Nucleus accumbens (tissue), 56 donors: ENCODE measurements at regions not wholly inside any gene's neighbourhood (a gene's known extent, or its start where the extent isn't known, plus 50 kb on each side); places are given as distances from the start of the nearest gene placed in this dataset.
"Not testable (repeated sequence)": the region's sequence is repeated elsewhere in the genome, so short reads cannot be mapped to it uniquely, and the experiment has no call there.

Experiments used
- DNase-seq, 56 donors: peaks; one replicate each; lab custom pipeline; 2025; lab: John Stamatoyannopoulos, UW

DNA sequence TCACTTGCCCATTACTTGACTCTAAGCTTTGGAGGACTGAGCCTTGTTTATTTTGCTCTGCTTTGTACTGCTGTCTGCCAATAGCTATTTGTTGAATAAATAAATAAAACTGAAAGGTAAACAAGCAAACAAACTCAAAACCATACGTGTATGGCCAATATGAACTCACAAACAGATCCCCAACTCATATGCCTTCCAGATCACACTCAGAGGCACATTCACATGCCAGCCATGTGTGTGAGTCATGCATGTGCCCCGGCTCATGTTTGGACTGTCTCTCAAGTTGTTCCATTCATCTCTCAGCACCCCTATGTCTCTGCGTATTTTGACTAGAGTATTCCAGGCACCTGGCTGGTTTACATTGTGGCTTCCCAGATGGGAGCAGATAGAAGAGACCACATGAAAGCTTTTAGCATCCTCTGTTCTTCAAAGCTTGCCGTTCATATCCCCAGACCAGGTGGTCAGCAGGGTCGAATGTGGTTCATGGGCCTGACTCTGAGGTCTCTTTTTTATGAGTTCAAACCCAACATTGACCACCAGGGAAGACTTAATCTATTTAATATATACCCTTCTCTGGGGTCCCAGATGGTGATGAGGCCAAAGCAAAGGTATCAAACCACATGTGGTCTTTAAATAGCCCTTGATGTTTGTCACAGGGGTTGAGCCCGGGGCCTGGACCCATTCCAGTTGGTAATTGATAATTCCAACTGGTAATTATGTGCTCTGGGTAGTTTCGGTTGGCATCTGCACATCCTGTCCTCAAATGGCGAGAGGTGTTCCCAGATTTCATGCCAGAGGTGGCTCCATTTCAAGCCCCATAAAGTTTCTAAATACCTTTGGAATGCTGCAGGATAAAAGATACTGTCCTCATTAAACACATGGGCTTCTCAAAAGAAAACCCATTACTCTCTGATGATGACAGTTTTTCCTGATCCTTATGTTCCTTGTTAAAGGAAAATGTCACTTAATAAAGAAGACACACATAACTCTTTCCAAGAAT lies 287.3 kb upstream of the MAF start:
- DNase-seq, result no peak

DNA sequence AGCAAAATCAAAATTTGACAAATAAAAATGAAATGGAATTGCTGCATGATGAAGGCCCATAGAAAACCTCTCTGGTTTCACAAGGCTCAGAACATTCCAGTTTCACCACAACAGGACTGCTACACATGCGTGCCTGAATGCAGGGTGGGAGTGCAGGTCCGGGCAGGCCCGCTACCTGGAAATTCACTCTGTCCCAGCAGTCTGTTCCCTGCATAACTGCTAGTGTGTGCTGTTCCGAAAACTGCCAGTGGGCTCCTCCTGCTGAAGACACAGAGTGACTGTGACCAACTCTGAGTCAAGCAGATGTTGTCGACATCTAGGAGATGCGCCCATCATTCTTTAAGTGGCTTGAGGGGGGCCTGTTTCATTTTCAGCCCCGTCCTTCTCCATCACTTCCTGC lies 284.8 kb upstream of the MAF start:
- DNase-seq, result no peak

DNA sequence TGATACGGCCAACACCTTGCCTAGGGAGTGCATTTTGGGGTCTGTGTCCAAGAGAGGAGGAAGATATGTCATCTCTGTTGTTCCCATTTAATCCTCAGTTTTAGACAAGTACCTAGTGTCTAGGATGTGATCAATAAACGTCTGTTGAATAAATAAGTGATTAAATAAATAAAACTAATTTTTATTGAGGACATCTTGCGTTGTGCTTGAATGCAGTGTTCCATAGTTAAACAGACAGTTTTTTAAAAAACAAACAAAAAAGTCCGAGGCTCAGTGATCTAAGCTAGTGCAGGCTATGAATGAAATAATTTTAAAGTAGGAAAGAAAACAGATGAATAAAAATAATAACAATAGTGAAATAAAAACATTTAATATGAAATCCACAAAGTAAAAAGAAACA lies 283.0 kb upstream of the MAF start:
- no peak for DNase-seq

DNA sequence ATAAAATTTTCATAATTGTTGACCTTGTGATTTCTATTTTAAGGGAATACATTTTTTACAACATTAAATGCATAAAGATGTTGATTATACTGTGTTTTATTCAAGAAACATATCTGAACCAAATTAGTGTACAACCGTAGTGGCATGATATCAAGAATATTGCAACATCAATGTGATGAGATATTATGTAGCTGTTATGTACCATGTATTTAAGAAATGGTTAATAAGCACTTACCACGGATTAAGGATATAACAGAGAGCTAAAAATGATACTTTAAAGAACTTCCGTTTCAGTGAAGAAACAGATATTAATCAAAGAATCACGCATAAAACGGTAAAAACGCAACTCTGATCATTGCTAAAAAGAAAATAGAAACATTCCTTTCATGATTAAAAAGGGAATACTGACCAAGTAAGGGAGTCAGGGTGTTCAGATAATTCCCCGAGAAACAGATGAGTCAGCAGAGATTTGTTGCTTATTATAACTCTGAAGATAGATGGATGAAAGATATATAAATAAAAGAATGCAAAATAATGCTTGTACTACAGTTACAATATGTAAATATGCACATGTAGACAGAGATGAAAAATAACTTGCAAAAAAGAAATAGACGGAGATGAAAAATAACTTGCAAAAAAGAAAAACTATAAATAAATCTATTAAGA lies 281.9 kb upstream of the MAF start:
- no peak for DNase-seq

DNA sequence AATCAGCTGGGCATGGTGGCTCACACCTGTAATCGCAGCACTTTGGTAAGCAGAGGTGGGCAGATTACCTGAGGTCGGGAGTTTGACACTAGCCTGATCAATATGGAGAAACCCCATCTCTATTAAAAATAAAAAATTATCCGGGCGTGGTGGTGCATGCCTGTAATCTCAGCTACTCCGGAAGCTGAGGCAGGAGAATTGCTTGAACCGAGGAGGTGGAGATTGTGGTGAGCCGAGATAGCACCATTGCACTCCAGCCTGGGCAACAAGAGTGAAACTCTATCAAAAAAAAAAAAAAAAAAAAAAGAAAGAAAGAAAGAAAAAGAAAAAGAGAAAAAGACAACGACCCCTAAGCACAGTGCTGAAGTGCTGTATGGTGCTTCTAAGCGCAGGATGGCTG lies 280.6 kb upstream of the MAF start:
- DNase-seq, result not testable (repeated sequence)

DNA sequence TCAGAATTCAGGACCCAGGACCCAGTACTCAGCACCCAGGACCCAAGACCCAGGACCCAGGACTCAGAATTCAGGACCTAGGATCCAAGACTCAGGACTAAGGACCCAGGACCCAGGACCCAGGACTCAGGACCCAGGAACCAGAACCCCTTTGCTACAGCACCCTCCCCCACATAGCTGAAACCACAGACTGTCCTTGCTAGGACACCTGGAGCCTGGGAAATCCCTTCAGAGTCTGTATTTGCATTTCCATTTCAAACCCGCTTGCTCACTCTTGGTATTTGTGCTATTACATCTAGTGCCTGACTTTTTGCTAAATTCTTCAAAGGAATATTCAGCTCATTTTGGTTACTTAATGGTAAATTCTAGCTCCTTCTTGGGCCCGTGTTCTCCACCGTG lies 275.8 kb upstream of the MAF start:
- DNase-seq, result no peak

DNA sequence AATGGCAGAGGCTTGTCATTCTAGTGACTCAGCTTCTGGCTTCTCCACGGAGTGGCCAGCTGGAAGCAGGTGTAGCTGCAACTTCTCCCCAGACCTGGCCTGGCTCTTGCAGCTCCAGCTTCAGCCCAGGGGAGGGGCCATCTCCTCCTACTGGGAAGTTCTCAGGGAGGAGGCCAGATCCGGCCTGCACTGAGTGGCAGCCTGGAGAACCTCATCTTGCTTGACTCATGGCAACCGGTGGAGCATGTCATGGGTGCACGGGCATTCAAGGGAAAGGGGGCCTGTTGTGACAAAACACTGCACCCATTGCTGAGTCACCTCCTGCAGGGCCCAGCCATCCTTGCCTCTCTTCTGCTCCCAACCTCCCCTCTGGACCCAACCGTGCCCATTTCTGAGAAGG lies 273.9 kb upstream of the MAF start:
- DNase-seq, result no peak

DNA sequence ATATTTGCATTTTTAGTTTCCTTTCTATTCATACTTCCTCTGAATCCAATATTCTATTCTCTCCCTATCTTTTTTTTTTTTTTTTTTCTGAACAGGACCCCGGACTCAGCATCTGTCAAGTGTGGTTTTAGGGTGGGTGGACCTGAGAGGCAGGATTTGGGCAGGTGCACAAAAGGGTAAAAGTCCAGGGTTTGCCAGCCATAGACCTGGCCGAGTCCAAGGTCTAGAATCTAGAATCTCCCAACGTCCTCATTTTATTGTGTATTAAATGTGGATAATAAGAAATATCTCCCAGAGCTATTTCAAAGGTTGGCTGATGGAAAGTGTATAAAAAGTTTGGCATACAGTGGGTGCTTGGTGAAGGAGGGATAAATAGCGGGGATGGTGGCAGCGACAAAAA lies 273.3 kb upstream of the MAF start:
- DNase-seq, result no peak

DNA sequence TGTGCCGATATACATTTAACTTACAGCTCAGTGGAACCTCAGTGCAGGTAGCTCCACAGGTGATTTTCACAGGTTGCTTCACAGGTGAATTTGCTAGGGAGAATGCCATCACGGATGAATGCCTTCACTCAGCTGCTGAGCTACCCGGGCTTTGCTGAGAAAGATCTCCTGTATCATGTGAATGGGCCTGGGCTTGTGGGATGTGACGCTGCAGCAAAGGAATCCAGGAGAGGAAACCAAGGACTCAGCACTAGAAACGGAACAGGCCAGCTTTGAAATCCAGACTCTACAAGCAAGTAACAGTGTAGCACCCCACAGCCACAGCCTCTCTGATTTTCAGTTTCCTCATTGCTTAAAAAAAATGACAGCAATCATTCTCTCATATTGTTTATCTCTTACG lies 271.4 kb upstream of the MAF start:
- no peak for DNase-seq

DNA sequence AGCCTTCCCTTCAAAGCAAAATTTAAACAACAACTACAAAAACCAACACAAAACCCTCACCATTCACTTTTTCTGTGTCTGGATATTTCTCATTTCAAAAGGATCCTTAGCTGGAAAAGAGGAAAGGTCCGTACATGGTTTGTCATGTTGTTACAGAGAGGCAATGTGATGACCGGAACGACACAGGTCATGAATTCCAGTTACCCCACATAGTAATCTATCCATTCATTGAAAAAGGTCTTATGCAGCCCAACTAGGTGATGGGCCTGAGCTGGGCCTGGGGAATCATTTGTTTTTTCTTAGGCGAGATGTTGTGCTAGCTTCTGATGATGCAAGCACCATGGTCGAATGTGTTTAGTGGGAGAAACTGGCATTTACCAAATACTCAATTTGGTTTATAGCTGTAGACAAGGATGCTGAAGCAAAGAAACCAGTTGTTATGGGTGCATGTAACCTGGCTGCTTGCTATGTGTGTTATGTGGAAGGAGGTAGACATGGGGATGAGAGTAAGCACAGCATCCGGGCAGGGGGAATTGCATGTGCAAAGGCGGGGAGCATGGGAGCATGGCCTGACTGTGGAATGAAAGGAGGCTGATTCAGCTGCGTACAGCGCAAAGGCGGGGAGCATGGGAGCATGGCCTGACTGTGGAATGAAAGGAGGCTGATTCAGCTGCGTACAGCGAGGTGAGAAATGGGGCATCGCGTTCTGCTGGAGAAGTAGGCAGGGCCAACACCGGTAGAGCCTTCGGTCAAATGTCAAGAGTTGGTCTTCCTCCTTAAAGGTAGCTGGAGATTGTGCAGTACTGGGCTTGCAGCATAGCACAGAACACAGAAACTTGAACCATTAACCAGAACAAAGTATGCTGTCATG lies 269.7 kb upstream of the MAF start:
- no peak for DNase-seq

DNA sequence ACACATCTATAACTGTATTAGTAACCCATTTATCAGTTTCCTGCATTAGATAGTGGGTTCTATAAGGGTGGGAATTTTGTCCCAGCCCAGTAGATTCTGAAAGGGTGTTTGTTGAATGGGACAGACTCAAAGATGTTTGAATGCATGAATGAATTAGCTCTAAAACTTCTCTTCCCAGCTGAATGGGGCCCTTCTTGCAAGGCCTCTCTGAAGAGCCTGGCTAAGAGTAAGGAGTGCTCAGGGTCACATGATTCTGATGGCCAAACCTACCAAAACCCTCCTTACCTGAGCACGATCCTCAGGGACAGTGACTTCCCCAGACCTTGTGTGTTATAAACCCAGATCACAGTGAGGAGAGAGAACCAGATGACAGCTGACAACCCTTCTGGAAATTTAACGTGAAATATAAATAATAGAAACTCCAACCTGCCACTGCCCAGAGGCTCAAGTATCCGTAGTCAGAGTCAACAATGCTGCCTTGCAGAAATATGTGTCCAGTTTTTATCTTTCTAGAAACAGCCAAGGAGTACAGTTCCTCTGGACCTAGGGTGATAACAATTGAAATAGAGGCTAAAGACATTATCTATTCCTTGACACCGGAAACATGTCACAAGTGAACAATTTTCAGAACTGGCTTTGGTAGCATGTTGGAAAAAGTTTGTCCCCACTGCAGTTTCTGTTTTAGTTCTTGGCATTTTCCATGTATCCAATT lies 268.9 kb upstream of the MAF start:
- DNase-seq, result no peak

DNA sequence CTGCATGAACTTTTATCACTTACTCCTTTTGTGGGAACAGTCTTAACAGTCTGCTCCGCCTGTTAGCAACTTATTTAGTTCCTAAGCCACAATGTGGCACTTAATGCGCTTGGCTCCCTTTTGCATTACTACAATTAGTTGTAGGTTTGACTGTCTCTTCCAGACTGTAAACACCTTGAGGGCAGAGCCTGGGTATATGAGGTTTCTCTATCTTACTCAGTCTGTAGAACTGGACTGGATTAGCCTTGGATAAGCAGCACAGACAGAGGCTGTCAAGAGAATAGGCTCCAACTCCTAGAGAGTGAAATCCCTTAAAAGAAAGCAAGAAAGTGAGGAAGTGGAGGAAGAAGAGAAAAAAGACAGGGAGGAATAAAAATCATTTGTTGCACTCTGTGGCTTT lies 268.3 kb upstream of the MAF start:
- DNase-seq, result no peak

DNA sequence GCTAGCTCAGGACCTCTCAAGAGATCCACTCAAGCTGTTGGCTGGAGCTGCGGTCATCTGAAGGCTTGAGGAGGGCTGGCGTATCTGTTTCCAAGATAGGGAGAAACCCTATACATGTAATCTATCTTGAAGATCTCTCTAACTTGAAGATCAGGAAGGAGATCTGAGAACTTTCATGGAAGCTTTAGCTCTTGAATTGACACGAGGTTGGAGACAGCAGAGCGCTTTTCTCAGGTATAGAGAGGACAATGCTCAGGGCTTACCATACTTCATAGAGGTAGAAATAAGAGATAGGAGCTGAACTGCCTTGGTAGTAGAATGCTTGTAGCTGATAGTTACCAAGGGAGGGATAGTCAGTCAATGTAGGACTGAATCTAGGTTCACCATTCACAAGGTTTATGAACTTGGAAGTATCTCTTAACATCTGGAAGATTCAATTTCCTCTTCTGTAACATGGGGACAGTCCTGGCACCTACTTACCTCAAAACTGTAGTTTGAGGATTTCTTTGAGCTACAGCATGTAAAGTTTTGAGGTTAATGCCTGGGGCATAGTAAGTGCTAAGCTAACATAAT lies 267.0 kb upstream of the MAF start:
- no peak for DNase-seq

DNA sequence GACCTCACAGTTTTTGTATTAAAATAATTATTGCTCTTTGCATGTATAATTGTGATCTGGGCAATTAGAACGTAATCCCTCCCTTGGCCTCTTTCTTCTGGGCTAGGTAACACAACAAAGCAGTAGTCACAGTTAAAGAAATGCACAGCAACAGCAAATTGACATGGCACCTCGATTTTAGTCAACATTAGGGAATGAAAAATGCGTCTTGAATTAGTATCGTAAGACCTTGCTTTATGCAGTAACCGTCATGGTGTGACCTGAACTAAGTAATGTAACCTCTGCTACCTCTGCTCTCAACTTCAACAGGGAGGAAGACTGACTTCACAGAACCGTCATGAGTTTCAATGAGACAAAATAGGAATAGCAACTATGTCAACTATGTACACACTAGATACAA lies 265.4 kb upstream of the MAF start:
- DNase-seq, result no peak

DNA sequence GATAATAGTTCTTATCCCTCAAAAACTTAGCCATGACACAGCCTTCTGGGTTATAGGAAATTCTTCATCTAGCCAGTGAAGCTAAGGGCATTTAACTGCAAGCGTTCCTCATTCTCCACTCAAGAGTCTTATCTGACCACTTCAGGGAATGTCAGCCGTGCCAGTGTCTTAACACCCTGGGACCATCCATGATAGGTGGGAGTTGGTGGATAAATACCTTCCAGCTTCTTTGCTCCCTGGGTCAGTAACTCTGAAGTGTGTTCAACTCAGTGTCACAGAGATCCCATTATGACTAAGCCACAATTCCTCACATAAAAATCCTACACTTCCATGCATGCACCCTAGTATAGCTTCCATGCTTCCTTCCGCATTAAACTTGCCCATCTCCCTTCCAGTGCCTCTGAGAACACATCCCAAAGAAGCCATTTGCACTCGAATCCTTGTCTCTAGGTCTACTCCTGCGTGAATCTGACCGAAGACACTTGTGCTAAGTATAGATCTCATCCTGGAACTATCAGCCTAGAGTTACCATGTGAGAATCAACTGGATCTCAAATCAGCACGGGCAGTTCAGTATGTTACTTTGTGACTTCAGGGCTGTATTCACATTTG lies 264.3 kb upstream of the MAF start:
- no peak for DNase-seq

DNA sequence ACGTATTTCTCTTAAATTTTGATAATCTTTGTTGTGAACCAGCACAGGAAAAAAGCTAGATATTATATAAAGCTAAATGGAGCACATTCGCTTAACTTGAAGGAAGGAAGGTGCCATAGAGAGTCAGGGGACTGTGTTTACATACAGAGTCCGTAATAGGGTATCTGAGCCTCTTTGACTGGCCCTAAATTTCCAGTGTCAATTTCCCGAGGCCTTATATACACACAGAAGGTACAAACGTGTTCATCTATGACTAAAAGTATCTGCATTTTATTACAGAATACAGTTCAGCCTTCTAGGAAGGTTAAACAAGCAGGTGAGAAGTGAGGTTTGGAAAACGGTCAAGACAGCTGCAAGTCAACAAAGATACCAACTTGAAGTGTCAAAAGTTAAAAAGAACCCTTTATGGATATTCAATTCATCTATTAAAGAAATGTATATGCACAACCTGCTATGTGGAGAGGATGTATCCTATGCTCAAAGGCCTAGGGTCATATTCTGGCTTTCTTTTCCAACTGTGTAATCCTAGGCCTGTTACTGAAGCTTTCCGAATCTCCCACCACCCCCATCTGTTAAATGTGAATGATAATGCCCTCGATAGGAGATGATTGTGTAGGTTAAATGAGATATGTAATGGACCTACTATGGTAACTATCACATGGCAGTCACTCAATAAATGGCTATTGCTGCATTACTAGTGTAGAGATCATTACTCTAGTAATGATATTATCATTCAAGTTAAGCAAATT lies 263.7 kb upstream of the MAF start:
- DNase-seq, result no peak

DNA sequence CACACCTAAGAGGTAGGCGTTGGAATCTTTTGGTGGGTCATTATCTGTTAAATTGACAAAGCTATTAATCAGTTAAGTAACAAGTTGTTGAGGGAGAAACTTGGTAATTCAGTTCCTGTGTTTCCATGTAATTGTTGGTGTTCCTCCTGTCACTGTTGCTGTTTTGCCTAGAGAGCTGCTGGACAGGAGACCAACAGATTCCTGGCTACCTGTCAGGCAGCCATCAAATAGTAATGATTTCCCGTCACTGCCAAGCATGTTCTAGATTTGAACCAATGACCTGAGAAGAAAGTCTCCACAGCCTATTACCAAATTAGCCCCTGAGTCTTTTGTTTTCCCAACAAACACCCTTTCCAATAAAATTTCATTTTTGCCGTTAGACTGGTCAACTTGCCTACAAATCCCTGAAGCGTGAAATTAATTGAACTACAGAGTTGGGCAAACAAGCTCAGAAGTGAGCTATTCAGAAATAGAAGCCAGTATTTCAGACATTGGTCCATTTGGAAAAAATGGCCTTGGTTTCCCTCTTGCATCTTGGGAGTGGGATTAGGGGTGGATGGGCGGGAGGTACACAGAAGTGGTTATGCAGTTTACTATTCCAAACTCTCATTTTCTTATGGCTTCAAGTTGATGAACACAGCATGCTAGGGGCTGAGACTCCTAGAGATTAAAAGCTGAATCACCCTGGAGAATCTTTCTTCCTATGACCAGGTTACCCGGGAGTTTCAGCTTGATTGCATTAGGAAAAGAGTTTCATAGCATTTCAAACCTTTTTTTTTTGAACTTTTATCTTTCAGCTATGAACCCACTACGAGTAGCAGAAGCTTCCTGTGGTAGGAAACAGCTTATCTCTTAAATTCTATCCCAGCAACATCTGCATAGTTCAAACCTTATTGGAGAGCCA lies 262.8 kb upstream of the MAF start:
- no peak for DNase-seq

DNA sequence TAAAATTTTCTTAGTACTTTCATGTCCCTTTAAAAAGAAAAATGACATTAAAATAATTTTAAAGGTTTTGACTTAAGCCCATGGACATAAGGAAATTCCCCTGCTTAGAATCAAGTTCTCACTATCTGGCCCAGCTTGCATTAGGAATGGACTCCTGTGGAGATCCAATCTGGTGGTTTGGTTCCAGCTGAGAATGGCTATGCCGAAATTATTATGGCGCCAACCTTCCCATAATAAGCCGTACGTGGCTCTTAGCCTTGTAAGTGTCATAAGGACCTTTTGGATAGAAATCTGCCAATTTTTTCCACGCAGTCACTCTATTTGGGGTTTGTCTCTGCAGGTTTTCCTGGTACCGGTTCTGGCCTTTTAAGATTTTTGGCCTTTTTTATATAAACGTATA lies 262.1 kb upstream of the MAF start:
- no peak for DNase-seq
